ENCODE measurements at regions not wholly inside any gene's neighbourhood (a gene's known extent, or its start where the extent isn't known, plus 50 kb on each side); places are given as distances from the start of the nearest gene placed in this dataset.

- TF ChIP-seq, protein P1, sequence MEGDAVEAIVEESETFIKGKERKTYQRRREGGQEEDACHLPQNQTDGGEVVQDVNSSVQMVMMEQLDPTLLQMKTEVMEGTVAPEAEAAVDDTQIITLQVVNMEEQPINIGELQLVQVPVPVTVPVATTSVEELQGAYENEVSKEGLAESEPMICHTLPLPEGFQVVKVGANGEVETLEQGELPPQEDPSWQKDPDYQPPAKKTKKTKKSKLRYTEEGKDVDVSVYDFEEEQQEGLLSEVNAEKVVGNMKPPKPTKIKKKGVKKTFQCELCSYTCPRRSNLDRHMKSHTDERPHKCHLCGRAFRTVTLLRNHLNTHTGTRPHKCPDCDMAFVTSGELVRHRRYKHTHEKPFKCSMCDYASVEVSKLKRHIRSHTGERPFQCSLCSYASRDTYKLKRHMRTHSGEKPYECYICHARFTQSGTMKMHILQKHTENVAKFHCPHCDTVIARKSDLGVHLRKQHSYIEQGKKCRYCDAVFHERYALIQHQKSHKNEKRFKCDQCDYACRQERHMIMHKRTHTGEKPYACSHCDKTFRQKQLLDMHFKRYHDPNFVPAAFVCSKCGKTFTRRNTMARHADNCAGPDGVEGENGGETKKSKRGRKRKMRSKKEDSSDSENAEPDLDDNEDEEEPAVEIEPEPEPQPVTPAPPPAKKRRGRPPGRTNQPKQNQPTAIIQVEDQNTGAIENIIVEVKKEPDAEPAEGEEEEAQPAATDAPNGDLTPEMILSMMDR (IDR thresholded peaks at IDR 0.05; ENCODE audit: poor library complexity): no peak
- TF ChIP-seq EZH2phosphoT487 (IDR thresholded peaks at IDR 0.05; ENCODE audit: low read depth, severe bottlenecking, unreplicated experiment) (no peak), EZH2 (IDR thresholded peaks at IDR 0.05; ENCODE audit: borderline replicate concordance) (no peak)
- H3K9me2 ChIP-seq (replicated peaks; ENCODE audit: insufficient read depth): no peaks in the 10 kb centered on the region
- 28% methylated on average over 1 of the region's 1 CpG for WGBS (ENCODE audit: low lambda C conversion rate, missing lambda C conversion rate)
- H3K79me2 ChIP-seq: no peaks in the 10 kb centered on the region
- no peak overlapping the region for H3K27ac ChIP-seq
- H3K27me3 ChIP-seq: no peaks in the 10 kb centered on the region
- no peaks in the 10 kb centered on the region for H3K4me1 ChIP-seq (ENCODE audit: insufficient read depth)
- H3K36me3 ChIP-seq (replicated peaks; ENCODE audit: insufficient read depth, low read depth): no peaks in the 10 kb centered on the region
- no peaks in the 10 kb centered on the region for H4K20me1 ChIP-seq (ENCODE audit: insufficient read depth, poor library complexity, severe bottlenecking)
- no peaks in the 10 kb centered on the region for H3K9me3 ChIP-seq (ENCODE audit: low read depth)
- no peak overlapping the region for H3K4me3 ChIP-seq
- DNase-seq (ENCODE audit: low spot score): no peak
- H2AFZ ChIP-seq: no peak overlapping the region
- H3K4me2 ChIP-seq: no peak overlapping the region
These were observed 139.5 kb upstream of the GAREM1 start for GRCh38 chr18:32610176-32610575.

DNA sequence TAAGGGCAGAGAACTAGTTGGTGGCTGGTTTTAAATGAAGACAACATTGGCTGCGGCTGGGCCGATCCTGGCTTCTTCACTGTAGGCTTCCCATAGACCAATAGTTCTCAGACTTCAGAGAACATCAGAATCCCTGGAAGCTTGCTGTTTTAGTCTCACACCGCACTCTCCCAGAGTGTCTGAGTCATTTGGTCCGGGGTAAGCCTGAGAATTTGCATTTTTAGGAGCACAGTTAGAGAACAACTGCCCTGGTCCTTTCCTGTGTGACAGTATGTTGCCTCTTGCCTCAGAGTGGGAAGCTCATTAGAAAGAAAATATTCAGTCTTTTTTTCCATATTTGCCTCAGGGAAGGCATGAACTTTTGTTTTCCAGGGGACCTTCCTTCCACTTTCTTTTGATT, 137.1 kb upstream of the GAREM1 start:
- Histone ChIP-seq H2AFZ (no peak overlapping the region), H3K4me1 (ENCODE audit: insufficient read depth) (no peaks in the 10 kb centered on the region), H3K9me3 (ENCODE audit: low read depth) (no peaks in the 10 kb centered on the region), H4K20me1 (ENCODE audit: insufficient read depth, poor library complexity, severe bottlenecking) (no peaks in the 10 kb centered on the region), H3K36me3 (replicated peaks; ENCODE audit: insufficient read depth, low read depth) (no peaks in the 10 kb centered on the region), H3K4me2 (no peak overlapping the region), H3K9me2 (replicated peaks; ENCODE audit: insufficient read depth) (no peaks in the 10 kb centered on the region), H3K4me3 (no peak overlapping the region), H3K27ac (no peak overlapping the region), H3K79me2 (no peaks in the 10 kb centered on the region), H3K27me3 (no peaks in the 10 kb centered on the region)
- no peak for DNase-seq (ENCODE audit: low spot score)
- TF ChIP-seq EZH2phosphoT487 (IDR thresholded peaks at IDR 0.05; ENCODE audit: low read depth, severe bottlenecking, unreplicated experiment) (no peak), EZH2 (IDR thresholded peaks at IDR 0.05; ENCODE audit: borderline replicate concordance) (no peak)
- TF ChIP-seq, protein P1 (IDR thresholded peaks at IDR 0.05; ENCODE audit: poor library complexity): no peak
- WGBS (ENCODE audit: low lambda C conversion rate, missing lambda C conversion rate): 75% methylated on average over 4 of the region's 4 CpGs

DNA sequence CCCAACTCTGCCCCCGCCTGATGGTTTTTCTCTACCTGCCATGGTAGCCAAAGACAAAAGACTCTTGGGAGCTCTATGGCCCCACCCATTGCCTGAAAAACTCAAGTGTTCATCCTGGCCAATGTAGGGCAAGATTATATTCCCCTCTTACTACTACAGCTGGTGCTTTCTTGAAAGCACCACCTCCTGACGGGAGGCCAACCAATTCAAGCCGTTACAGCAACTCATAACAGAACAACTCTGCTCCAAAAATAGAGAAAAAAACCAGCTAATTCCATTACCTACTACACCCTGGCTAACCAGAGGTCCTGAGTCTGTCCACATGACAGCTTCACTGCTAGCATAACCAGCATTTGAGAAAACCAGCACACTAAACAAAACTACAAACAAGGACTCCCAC, 127.5 kb upstream of the GAREM1 start:
- Histone ChIP-seq H3K9me3 (ENCODE audit: low read depth) (no peaks in the 10 kb centered on the region), H2AFZ (no peak overlapping the region), H4K20me1 (ENCODE audit: insufficient read depth, poor library complexity, severe bottlenecking) (no peaks in the 10 kb centered on the region), H3K4me3 (no peak overlapping the region), H3K36me3 (replicated peaks; ENCODE audit: insufficient read depth, low read depth) (no peaks in the 10 kb centered on the region), H3K27me3 (no peaks in the 10 kb centered on the region), H3K9me2 (replicated peaks; ENCODE audit: insufficient read depth) (no peaks in the 10 kb centered on the region), H3K4me1 (ENCODE audit: insufficient read depth) (no peaks in the 10 kb centered on the region), H3K4me2 (no peak overlapping the region), H3K79me2 (no peaks in the 10 kb centered on the region), H3K27ac (no peak overlapping the region)
- TF ChIP-seq EZH2phosphoT487 (IDR thresholded peaks at IDR 0.05; ENCODE audit: low read depth, severe bottlenecking, unreplicated experiment) (no peak), EZH2 (IDR thresholded peaks at IDR 0.05; ENCODE audit: borderline replicate concordance) (no peak)
- TF ChIP-seq, protein P1 (IDR thresholded peaks at IDR 0.05; ENCODE audit: poor library complexity): no peak
- WGBS (ENCODE audit: low lambda C conversion rate, missing lambda C conversion rate): 89% methylated on average over 3 of the region's 3 CpGs
- DNase-seq (ENCODE audit: low spot score): no peak

- Histone ChIP-seq H3K79me2 (no peaks in the 10 kb centered on the region), H3K4me1 (ENCODE audit: insufficient read depth) (no peaks in the 10 kb centered on the region), H3K4me3 (no peak overlapping the region), H3K36me3 (replicated peaks; ENCODE audit: insufficient read depth, low read depth) (no peaks in the 10 kb centered on the region), H4K20me1 (ENCODE audit: insufficient read depth, poor library complexity, severe bottlenecking) (no peaks in the 10 kb centered on the region), H2AFZ (no peak overlapping the region), H3K9me3 (ENCODE audit: low read depth) (no peaks in the 10 kb centered on the region), H3K27me3 (no peaks in the 10 kb centered on the region), H3K27ac (no peak overlapping the region), H3K9me2 (replicated peaks; ENCODE audit: insufficient read depth) (no peaks in the 10 kb centered on the region), H3K4me2 (no peak overlapping the region)
- 49% methylated on average over 2 of the region's 2 CpGs for WGBS (ENCODE audit: low lambda C conversion rate, missing lambda C conversion rate)
- no peak for DNase-seq (ENCODE audit: low spot score)
- TF ChIP-seq, protein P1 (IDR thresholded peaks at IDR 0.05; ENCODE audit: poor library complexity): no peak
- no peak for TF ChIP-seq EZH2phosphoT487 (IDR thresholded peaks at IDR 0.05; ENCODE audit: low read depth, severe bottlenecking, unreplicated experiment)
- TF ChIP-seq EZH2 (IDR thresholded peaks at IDR 0.05; ENCODE audit: borderline replicate concordance): no peak
These were observed 125.8 kb upstream of the GAREM1 start for GRCh38 chr18:32596501-32596900.
